ENCODE measurements at regions not wholly inside any gene's neighbourhood (a gene's known extent, or its start where the extent isn't known, plus 50 kb on each side); places are given as distances from the start of the nearest gene placed in this dataset.

DNA sequence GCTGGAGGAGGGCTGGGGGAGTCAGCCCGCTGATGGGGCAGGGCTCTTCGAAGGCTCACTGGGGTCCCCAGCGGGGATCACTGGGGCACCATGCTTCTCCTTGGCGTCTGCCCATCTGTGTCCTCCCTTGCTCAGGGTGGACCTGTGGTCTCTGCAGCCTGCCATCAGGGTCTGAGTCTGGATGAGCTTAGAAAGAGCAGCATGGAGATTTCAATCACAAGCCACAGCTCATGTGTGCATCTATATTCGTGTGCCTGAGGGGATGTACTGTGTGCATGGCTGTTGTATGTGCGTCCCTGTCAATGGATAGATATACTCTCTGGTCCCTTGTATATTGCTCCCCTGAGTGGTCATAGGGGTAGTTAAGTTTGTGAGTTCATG is 126.6 kb upstream of the SDK2 start:
- Histone ChIP-seq H3K79me2 (ENCODE audit: low read length) (no peaks in the 10 kb centered on the region), H3F3A (ENCODE audit: insufficient read depth, low read length) (no peaks in the 10 kb centered on the region), H3K4me1 (ENCODE audit: low read length) (no peaks in the 10 kb centered on the region), H3K9me2 (replicated peaks; ENCODE audit: insufficient read depth, low read length) (no peaks in the 10 kb centered on the region), H3K36me3 (replicated peaks; ENCODE audit: insufficient read depth, low read length) (no peaks in the 10 kb centered on the region), H3K9me3 (replicated peaks; ENCODE audit: insufficient read depth, low read length) (no peaks in the 10 kb centered on the region), H3K27me3 (replicated peaks; ENCODE audit: insufficient read depth, low read length) (peaks cover 39% of the 10 kb centered on the region), H3K4me3 (ENCODE audit: low read length) (no peak overlapping the region), H3K4me2 (ENCODE audit: low read depth, low read length) (no peak overlapping the region), H2AFZ (ENCODE audit: low read length) (no peak overlapping the region), H4K20me1 (ENCODE audit: insufficient read depth, low read length) (no peaks in the 10 kb centered on the region), H3K9ac (ENCODE audit: low read length) (no peak overlapping the region), H3K27ac (ENCODE audit: low read length) (no peak overlapping the region)
- TF ChIP-seq EZH2 (optimal IDR thresholded peaks at IDR 0.05; ENCODE audit: low read depth, low read length) (no peak), CTCF (IDR thresholded peaks at IDR 0.05; ENCODE audit: low read length) (no peak), EZH2phosphoT487 (IDR thresholded peaks at IDR 0.05; ENCODE audit: low read length) (no peak)
- no peak for DNase-seq

DNA sequence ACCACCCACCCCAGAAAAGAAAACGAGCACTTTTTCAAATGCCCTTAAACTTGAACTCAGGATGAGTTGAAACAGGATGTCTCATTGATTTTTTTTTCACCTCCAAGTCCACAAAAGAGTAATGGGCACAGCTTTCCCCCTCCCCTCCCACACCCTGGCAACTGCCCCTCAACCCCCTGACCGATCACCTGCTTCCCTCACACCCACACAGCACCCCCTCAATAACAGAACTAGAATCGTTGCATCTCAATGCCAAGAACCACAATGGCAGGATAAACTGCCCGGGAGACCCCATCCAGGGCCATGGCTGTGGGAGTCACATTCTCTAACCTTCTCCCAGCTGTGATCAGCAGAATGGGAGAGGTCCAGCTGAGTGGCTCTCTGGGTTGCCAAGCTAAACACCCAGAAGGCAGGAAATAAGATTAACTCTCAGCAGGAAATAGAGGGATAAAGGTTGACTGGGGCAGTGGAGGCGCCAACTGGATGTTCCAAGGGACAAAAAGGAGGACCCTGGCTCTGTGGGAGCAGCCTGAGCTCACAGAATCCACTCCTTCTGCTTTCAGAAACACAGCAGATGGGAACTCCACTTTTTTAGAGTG is 128.0 kb upstream of the SDK2 start:
- no peak for DNase-seq
- Histone ChIP-seq H3K27ac (ENCODE audit: low read length) (no peak overlapping the region), H3K4me3 (ENCODE audit: low read length) (no peak overlapping the region), H3K36me3 (replicated peaks; ENCODE audit: insufficient read depth, low read length) (no peaks in the 10 kb centered on the region), H3K4me1 (ENCODE audit: low read length) (no peaks in the 10 kb centered on the region), H3K9ac (ENCODE audit: low read length) (no peak overlapping the region), H3K9me3 (replicated peaks; ENCODE audit: insufficient read depth, low read length) (no peaks in the 10 kb centered on the region), H3K4me2 (ENCODE audit: low read depth, low read length) (no peak overlapping the region), H4K20me1 (ENCODE audit: insufficient read depth, low read length) (no peaks in the 10 kb centered on the region), H3K27me3 (replicated peaks; ENCODE audit: insufficient read depth, low read length) (peaks cover 40% of the 10 kb centered on the region), H3K79me2 (ENCODE audit: low read length) (no peaks in the 10 kb centered on the region), H3K9me2 (replicated peaks; ENCODE audit: insufficient read depth, low read length) (no peaks in the 10 kb centered on the region), H3F3A (ENCODE audit: insufficient read depth, low read length) (no peaks in the 10 kb centered on the region), H2AFZ (ENCODE audit: low read length) (no peak overlapping the region)
- TF ChIP-seq EZH2phosphoT487 (IDR thresholded peaks at IDR 0.05; ENCODE audit: low read length) (no peak), EZH2 (optimal IDR thresholded peaks at IDR 0.05; ENCODE audit: low read depth, low read length) (no peak), CTCF (IDR thresholded peaks at IDR 0.05; ENCODE audit: low read length) (no peak)

GRCh38 chr17:73773702-73774101 is 129.5 kb upstream of the SDK2 start:
- TF ChIP-seq EZH2phosphoT487 (IDR thresholded peaks at IDR 0.05; ENCODE audit: low read length) (no peak), CTCF (IDR thresholded peaks at IDR 0.05; ENCODE audit: low read length) (no peak), EZH2 (optimal IDR thresholded peaks at IDR 0.05; ENCODE audit: low read depth, low read length) (no peak)
- no peak overlapping the region for H2AFZ ChIP-seq (ENCODE audit: low read length)
- no peak for DNase-seq
- no peak overlapping the region for H3K27ac ChIP-seq (ENCODE audit: low read length)
- no peaks in the 10 kb centered on the region for H4K20me1 ChIP-seq (ENCODE audit: insufficient read depth, low read length)
- H3K9me2 ChIP-seq (replicated peaks; ENCODE audit: insufficient read depth, low read length), result no peaks in the 10 kb centered on the region
- no peaks in the 10 kb centered on the region for H3K9me3 ChIP-seq (replicated peaks; ENCODE audit: insufficient read depth, low read length)
- H3K36me3 ChIP-seq (replicated peaks; ENCODE audit: insufficient read depth, low read length), result no peaks in the 10 kb centered on the region
- H3K79me2 ChIP-seq (ENCODE audit: low read length), result no peaks in the 10 kb centered on the region
- peaks cover 28% of the 10 kb centered on the region for H3K27me3 ChIP-seq (replicated peaks; ENCODE audit: insufficient read depth, low read length)
- H3K4me3 ChIP-seq (ENCODE audit: low read length), result no peak overlapping the region
- H3K4me1 ChIP-seq (ENCODE audit: low read length), result no peaks in the 10 kb centered on the region
- no peak overlapping the region for H3K9ac ChIP-seq (ENCODE audit: low read length)
- H3K4me2 ChIP-seq (ENCODE audit: low read depth, low read length), result no peak overlapping the region
- H3F3A ChIP-seq (ENCODE audit: insufficient read depth, low read length), result no peaks in the 10 kb centered on the region

All from MM.1S (cell line).